HCT116 (cell line): ENCODE measurements at regions not wholly inside any gene's neighbourhood (a gene's known extent, or its start where the extent isn't known, plus 50 kb on each side); places are given as distances from the start of the nearest gene placed in this dataset.

ENCODE experiments used
- ELF1 ChIP-seq: IDR thresholded peaks from 2 replicates; pipeline ENCODE4 v1.6.1; 2012; ENCODE audit warnings: low read depth, borderline replicate concordance
- EZH2 ChIP-seq: fragments of 200-600 bp; sonication (generic); IDR thresholded peaks from 2 replicates; pipeline ENCODE4 v1.6.1; 2017; ENCODE audit warnings: antibody characterized with exemption, mixed run types
- JUND ChIP-seq: IDR thresholded peaks from 2 replicates; pipeline ENCODE4 v1.6.1; 2012
- POLR2A ChIP-seq: IDR thresholded peaks from 2 replicates; pipeline ENCODE4 v1.7.0; 2011; ENCODE audit warnings: borderline replicate concordance; ENCODE audit not compliant: insufficient read depth, insufficient read length; ENCODE audit errors: extremely low read depth
- POLR2AphosphoS5 ChIP-seq: IDR thresholded peaks from 2 replicates; pipeline ENCODE4 v1.6.1; 2011; ENCODE audit warnings: mild to moderate bottlenecking, low read depth, low read length, moderate library complexity
- SIN3A ChIP-seq: IDR thresholded peaks from 2 replicates; pipeline ENCODE4 v1.6.1; 2012; ENCODE audit warnings: low read depth
- SRF ChIP-seq: IDR thresholded peaks from 2 replicates; pipeline ENCODE4 v1.6.1; 2012; ENCODE audit warnings: low read depth
- TF ChIP-seq, protein P1 (sequence below), 3 experiments: fragments of 200-600 bp in 1 of 3; sonication (generic) in 1 of 3; IDR thresholded peaks in 2 of 3; conservative IDR thresholded peaks in 1 of 3; 2 replicates each; pipeline ENCODE4 v1.5.1; 2012 to 2017; ENCODE audit warnings: low read depth in 2 of 3, low read length in 2 of 3, antibody characterized with exemption in 1 of 3, borderline replicate concordance in 1 of 3, control low read depth in 1 of 3, mild to moderate bottlenecking in 1 of 3, mixed read lengths in 1 of 3, mixed run types in 1 of 3, moderate library complexity in 1 of 3; ENCODE audit not compliant: insufficient read depth in 1 of 3

DNA sequence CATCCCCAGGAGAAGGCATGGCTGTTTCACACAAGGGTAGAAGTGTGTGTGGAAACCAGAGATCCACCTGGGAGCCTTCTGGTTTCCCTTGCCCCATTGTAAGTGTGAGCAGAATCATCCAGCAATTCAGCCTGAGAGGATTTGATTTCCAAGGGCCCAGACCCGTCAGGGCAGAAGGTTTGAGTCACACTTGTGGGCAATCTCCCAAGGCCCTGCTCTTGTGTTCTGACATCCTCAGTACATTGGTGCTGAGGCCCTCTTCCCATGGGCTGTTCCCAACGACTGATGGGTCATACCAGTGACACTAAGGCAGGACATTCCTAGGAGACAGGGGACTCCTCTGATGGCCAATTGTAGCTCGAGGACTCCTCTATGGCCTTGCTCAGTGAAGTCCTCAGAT lies 58.2 kb upstream of the POLR1H start:
- TF ChIP-seq POLR2AphosphoS5 (no peak), SRF (no peak), ELF1 (no peak), POLR2A (no peak), SIN3A (no peak), JUND (no peak), EZH2 (no peak)
- TF ChIP-seq, protein P1, sequence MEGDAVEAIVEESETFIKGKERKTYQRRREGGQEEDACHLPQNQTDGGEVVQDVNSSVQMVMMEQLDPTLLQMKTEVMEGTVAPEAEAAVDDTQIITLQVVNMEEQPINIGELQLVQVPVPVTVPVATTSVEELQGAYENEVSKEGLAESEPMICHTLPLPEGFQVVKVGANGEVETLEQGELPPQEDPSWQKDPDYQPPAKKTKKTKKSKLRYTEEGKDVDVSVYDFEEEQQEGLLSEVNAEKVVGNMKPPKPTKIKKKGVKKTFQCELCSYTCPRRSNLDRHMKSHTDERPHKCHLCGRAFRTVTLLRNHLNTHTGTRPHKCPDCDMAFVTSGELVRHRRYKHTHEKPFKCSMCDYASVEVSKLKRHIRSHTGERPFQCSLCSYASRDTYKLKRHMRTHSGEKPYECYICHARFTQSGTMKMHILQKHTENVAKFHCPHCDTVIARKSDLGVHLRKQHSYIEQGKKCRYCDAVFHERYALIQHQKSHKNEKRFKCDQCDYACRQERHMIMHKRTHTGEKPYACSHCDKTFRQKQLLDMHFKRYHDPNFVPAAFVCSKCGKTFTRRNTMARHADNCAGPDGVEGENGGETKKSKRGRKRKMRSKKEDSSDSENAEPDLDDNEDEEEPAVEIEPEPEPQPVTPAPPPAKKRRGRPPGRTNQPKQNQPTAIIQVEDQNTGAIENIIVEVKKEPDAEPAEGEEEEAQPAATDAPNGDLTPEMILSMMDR (IDR thresholded peaks at IDR 0.05 in 2 of 3, conservative IDR thresholded peaks at IDR 0.05 in 1 of 3; ENCODE audit: borderline replicate concordance in 1 of 3, insufficient read depth in 1 of 3, low read depth in 2 of 3, low read length in 2 of 3): no peak
